ENCODE measurements at regions not wholly inside any gene's neighbourhood (a gene's known extent, or its start where the extent isn't known, plus 50 kb on each side); places are given as distances from the start of the nearest gene placed in this dataset.

DNA sequence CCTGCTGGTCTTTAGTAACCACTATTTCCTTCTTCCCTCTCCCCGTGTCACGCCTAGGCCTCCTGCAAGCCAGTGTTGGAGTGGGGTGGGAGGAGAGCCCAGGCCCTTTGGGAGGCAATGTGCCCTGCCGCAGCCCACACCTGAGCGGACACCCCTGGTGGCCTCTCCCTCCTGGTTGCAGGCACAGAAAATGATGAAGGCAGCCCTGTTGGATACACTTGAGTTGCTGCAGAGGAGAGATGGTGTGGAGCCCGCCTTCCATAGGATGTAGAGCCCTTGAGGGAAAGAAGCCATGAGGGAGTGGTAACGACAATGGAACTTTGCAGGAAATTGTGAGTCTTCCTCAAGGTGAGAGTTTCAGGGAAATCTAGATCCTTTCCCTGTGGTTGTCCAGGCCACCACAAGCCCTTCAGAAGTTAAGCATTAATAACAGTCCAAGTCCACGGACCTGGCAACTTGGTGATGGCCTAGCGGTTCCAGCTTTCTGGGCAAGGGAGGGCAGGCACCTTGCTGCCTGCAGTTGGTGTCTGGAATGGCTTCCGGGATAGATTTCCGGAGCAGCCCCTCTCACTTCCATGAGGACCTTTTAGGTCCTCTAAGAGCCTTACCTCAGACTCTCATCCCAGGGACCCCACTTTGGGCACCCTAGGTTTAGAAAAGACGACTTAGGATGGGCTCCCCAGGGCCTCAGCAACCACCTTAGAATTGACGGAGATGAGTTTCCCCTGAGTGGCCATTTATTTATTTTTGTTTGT, 67.3 kb upstream of the NXT1 start:
- Mint-ChIP-seq H3K4me3 (ENCODE audit: unreplicated experiment) (no peak overlapping the region), H3K4me1 (ENCODE audit: low read depth, unreplicated experiment) (no peaks in the 10 kb centered on the region), H3K36me3 (ENCODE audit: low read depth, unreplicated experiment) (no peaks in the 10 kb centered on the region), H3K27me3 (ENCODE audit: low read depth, unreplicated experiment) (peaks cover 24% of the 10 kb centered on the region), H3K9me3 (ENCODE audit: unreplicated experiment) (peaks cover 3% of the 10 kb centered on the region), H3K27ac (ENCODE audit: unreplicated experiment) (no peak overlapping the region)
- Histone ChIP-seq H4K20me1 (ENCODE audit: insufficient read depth, low read length) (no peaks in the 10 kb centered on the region), H3K36me3 (ENCODE audit: insufficient read depth, low read length) (no peaks in the 10 kb centered on the region), H2AFZ (ENCODE audit: low read depth, low read length) (no peak overlapping the region), H3K9ac (ENCODE audit: low read length) (no peak overlapping the region), H3K4me2 (ENCODE audit: low read length) (no peak overlapping the region), H3K27ac (ENCODE audit: low read depth, low read length) (no peak overlapping the region), H3K27me3 (ENCODE audit: insufficient read depth, low read length) (no peaks in the 10 kb centered on the region), H3K79me2 (ENCODE audit: insufficient read depth, low read length) (no peaks in the 10 kb centered on the region), H3K4me3 (ENCODE audit: insufficient read depth, low read depth, low read length) (no peak overlapping the region), H3K9me3 (ENCODE audit: insufficient read depth, low read depth, low read length) (no peaks in the 10 kb centered on the region), H3K4me1 (ENCODE audit: insufficient read depth, low read length) (no peaks in the 10 kb centered on the region)
- TF ChIP-seq, protein P1, sequence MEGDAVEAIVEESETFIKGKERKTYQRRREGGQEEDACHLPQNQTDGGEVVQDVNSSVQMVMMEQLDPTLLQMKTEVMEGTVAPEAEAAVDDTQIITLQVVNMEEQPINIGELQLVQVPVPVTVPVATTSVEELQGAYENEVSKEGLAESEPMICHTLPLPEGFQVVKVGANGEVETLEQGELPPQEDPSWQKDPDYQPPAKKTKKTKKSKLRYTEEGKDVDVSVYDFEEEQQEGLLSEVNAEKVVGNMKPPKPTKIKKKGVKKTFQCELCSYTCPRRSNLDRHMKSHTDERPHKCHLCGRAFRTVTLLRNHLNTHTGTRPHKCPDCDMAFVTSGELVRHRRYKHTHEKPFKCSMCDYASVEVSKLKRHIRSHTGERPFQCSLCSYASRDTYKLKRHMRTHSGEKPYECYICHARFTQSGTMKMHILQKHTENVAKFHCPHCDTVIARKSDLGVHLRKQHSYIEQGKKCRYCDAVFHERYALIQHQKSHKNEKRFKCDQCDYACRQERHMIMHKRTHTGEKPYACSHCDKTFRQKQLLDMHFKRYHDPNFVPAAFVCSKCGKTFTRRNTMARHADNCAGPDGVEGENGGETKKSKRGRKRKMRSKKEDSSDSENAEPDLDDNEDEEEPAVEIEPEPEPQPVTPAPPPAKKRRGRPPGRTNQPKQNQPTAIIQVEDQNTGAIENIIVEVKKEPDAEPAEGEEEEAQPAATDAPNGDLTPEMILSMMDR (IDR thresholded peaks at IDR 0.05; ENCODE audit: insufficient read depth, low read depth, low read length), result no peak
- no peak for TF ChIP-seq EZH2 (IDR thresholded peaks at IDR 0.05; ENCODE audit: insufficient read depth, low read length)
- FAIRE-seq, result no peak
- no peak for DNase-seq (ENCODE audit: low read depth)

DNA sequence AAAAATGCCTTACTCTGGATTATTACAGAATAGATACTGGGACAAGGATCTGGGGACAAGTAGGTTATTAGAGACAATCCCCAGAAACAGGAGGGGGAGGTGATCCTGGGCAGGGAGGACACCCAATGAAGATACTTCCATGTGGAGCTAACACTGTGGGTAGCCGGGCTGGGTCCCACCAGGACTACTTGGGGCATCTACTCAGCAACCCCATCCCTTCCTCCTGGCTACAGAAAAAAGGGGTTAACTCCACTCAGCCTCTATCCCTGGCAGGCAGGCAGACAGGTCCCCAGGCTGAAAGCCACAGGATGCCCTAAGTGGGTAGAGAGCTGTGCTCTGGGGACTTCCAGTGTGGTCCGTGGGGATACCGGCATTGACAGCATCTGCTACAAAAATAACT, 68.0 kb upstream of the NXT1 start:
- Histone ChIP-seq H3K4me1 (ENCODE audit: insufficient read depth, low read length) (no peaks in the 10 kb centered on the region), H3K4me2 (ENCODE audit: low read length) (no peak overlapping the region), H3K9ac (ENCODE audit: low read length) (no peak overlapping the region), H3K4me3 (ENCODE audit: insufficient read depth, low read depth, low read length) (no peak overlapping the region), H3K27ac (ENCODE audit: low read depth, low read length) (no peak overlapping the region), H3K27me3 (ENCODE audit: insufficient read depth, low read length) (no peaks in the 10 kb centered on the region), H3K36me3 (ENCODE audit: insufficient read depth, low read length) (no peaks in the 10 kb centered on the region), H3K9me3 (ENCODE audit: insufficient read depth, low read depth, low read length) (no peaks in the 10 kb centered on the region), H3K79me2 (ENCODE audit: insufficient read depth, low read length) (no peaks in the 10 kb centered on the region), H4K20me1 (ENCODE audit: insufficient read depth, low read length) (no peaks in the 10 kb centered on the region), H2AFZ (ENCODE audit: low read depth, low read length) (no peak overlapping the region)
- DNase-seq (ENCODE audit: low read depth) (no peak), FAIRE-seq (no peak)
- TF ChIP-seq, protein P1 (IDR thresholded peaks at IDR 0.05; ENCODE audit: insufficient read depth, low read depth, low read length), result no peak
- no peak for TF ChIP-seq EZH2 (IDR thresholded peaks at IDR 0.05; ENCODE audit: insufficient read depth, low read length)
- Mint-ChIP-seq H3K27ac (ENCODE audit: unreplicated experiment) (no peak overlapping the region), H3K27me3 (ENCODE audit: low read depth, unreplicated experiment) (peaks cover 18% of the 10 kb centered on the region), H3K4me1 (ENCODE audit: low read depth, unreplicated experiment) (no peaks in the 10 kb centered on the region), H3K36me3 (ENCODE audit: low read depth, unreplicated experiment) (no peaks in the 10 kb centered on the region), H3K9me3 (ENCODE audit: unreplicated experiment) (peaks cover 3% of the 10 kb centered on the region), H3K4me3 (ENCODE audit: unreplicated experiment) (no peak overlapping the region)

DNA sequence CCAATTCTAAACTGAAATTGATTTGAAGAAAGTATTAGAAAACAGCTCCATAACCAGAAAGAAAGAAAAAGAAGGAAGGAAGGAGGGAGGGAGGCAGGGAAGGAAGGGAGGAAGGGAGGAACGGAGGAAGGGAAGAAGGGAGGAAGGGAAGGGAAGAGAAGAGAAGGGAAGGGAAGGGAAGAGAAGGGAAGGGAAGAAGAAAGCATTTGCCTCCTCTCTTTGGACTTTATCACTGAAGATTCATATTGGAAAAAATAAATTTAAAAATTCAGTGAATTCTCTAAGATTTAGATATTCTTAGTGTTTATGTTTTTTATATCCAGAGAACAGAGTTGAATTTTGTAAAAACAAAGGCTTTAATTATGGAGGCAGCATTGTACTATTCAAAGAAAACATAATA, 68.5 kb upstream of the NXT1 start:
- Mint-ChIP-seq H3K4me3 (ENCODE audit: unreplicated experiment) (no peak overlapping the region), H3K27ac (ENCODE audit: unreplicated experiment) (no peak overlapping the region), H3K9me3 (ENCODE audit: unreplicated experiment) (peaks cover 3% of the 10 kb centered on the region), H3K27me3 (ENCODE audit: low read depth, unreplicated experiment) (peaks cover 18% of the 10 kb centered on the region), H3K36me3 (ENCODE audit: low read depth, unreplicated experiment) (no peaks in the 10 kb centered on the region), H3K4me1 (ENCODE audit: low read depth, unreplicated experiment) (no peaks in the 10 kb centered on the region)
- H2AFZ ChIP-seq (ENCODE audit: low read depth, low read length), result no peak overlapping the region
- no peak for FAIRE-seq
- H4K20me1 ChIP-seq (ENCODE audit: insufficient read depth, low read length), result no peaks in the 10 kb centered on the region
- H3K79me2 ChIP-seq (ENCODE audit: insufficient read depth, low read length), result no peaks in the 10 kb centered on the region
- no peak for DNase-seq (ENCODE audit: low read depth)
- TF ChIP-seq EZH2 (IDR thresholded peaks at IDR 0.05; ENCODE audit: insufficient read depth, low read length), result no peak
- H3K9ac ChIP-seq (ENCODE audit: low read length), result no peak overlapping the region
- H3K27me3 ChIP-seq (ENCODE audit: insufficient read depth, low read length), result no peaks in the 10 kb centered on the region
- no peak overlapping the region for H3K27ac ChIP-seq (ENCODE audit: low read depth, low read length)
- no peak overlapping the region for H3K4me3 ChIP-seq (ENCODE audit: insufficient read depth, low read depth, low read length)
- no peaks in the 10 kb centered on the region for H3K4me1 ChIP-seq (ENCODE audit: insufficient read depth, low read length)
- no peak overlapping the region for H3K4me2 ChIP-seq (ENCODE audit: low read length)
- no peaks in the 10 kb centered on the region for H3K9me3 ChIP-seq (ENCODE audit: insufficient read depth, low read depth, low read length)
- H3K36me3 ChIP-seq (ENCODE audit: insufficient read depth, low read length), result no peaks in the 10 kb centered on the region
